Bronchial epithelial cell (primary cell): ENCODE measurements at regions not wholly inside any gene's neighbourhood (a gene's known extent, or its start where the extent isn't known, plus 50 kb on each side); places are given as distances from the start of the nearest gene placed in this dataset.

Source experiments
- DNase-seq: peaks from one replicate; pipeline ENCODE4 v3.0.0-alpha.2; 2010; ENCODE audit warnings: low read depth
- FAIRE-seq: peaks from 2 replicates; lab custom pipeline; 2011; peaks lifted over from hg19 to GRCh38; lab: Jason Lieb, UNC
- H3K27me3 ChIP-seq: 2 replicates; pipeline ENCODE4 v1.5.1; 2011; ENCODE audit warnings: low read length; ENCODE audit not compliant: control insufficient read depth, insufficient read depth
- H3K36me3 ChIP-seq: 2 replicates; pipeline ENCODE4 v1.5.1; 2011; ENCODE audit warnings: low read length; ENCODE audit not compliant: control insufficient read depth, insufficient read depth
- H3K4me3 ChIP-seq: 2 replicates; pipeline ENCODE4 v1.5.1; 2011; ENCODE audit warnings: mild to moderate bottlenecking, low read depth, low read length, control low read depth
- CTCF ChIP-seq: IDR thresholded peaks from 2 replicates; pipeline ENCODE4 v1.5.1; 2011; ENCODE audit warnings: mild to moderate bottlenecking, moderate library complexity, low read length, control low read depth, inconsistent platforms; ENCODE audit not compliant: insufficient read depth, severe bottlenecking

DNA sequence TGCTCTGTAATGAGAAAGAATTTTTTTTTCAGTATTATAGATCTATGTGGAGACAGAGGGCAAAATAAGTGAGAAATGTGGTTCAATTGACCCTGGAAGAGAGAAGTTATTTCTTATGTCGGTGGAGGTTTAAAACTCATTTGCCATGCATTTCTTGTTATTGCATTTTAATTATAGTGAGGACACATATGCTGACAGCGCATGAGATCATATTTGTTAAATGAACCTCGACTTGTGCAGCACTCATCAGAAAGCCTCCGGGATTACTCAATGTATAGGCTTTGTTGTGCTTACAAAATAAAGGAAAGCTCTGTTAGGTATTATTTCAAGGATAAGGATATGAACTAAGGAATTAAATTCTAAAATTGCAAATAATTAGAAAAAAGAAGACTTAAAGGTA lies 915.1 kb upstream of the MAP3K7 start:
- no peak overlapping the region for H3K4me3 ChIP-seq
- FAIRE-seq, result no peak

GRCh38 chr6:91500689-91501303 lies 913.9 kb upstream of the MAP3K7 start:
- no peak for DNase-seq
- no peak overlapping the region for H3K4me3 ChIP-seq
- H3K27me3 ChIP-seq, result no peaks in the 10 kb centered on the region
- no peak for FAIRE-seq
- no peaks in the 10 kb centered on the region for H3K36me3 ChIP-seq
- no peak for TF ChIP-seq CTCF

More for the DNA sequence above, 915.1 kb upstream of the MAP3K7 start:
- no peaks in the 10 kb centered on the region for H3K27me3 ChIP-seq
- no peaks in the 10 kb centered on the region for H3K36me3 ChIP-seq
- no peak for DNase-seq
- no peak for TF ChIP-seq CTCF

DNA sequence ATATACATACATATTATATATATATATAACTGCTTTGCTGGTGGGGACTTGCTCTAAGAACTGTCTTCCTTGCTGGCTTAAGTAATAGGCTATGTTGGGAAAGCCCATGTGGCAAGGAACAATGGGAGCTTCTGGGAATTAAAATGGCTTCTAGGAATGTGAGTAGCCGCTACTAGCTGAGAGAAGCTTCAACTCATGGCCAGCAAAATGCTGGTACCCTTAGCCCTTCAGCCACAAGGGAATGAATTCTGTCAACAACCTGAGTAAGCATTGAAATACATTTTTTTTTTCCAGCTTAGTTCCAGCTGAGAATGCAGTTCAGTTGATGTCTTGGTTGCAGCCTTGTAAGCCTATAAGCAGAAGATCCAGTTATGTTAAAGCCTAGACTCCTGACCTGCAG lies 911.7 kb upstream of the MAP3K7 start:
- TF ChIP-seq CTCF, result no peak
- H3K4me3 ChIP-seq, result no peak overlapping the region
- no peaks in the 10 kb centered on the region for H3K36me3 ChIP-seq
- no peak for FAIRE-seq
- DNase-seq, result no peak
- no peaks in the 10 kb centered on the region for H3K27me3 ChIP-seq

DNA sequence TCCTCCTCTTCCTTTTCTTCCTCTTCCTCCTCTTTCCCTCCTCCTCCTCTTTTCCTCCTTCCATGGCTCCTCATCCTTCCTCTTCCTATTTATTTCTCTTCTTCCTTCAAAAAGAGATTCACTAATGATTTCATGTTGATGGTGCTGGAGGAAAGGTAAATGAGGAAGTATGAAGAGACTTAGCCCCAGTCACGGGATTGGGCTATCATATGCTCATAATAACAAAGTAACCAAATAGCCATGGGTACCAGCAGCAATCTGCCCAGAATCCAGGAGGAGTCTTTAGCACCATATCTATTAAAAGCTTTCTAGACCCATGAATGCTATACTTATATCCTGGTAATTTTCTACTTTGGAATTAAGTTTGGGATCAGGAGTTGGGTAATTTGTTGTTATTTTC lies 910.9 kb upstream of the MAP3K7 start:
- no peak for TF ChIP-seq CTCF
- Histone ChIP-seq H3K4me3 (no peak overlapping the region), H3K27me3 (no peaks in the 10 kb centered on the region), H3K36me3 (no peaks in the 10 kb centered on the region)
- DNase-seq (no peak), FAIRE-seq (no peak)

DNA sequence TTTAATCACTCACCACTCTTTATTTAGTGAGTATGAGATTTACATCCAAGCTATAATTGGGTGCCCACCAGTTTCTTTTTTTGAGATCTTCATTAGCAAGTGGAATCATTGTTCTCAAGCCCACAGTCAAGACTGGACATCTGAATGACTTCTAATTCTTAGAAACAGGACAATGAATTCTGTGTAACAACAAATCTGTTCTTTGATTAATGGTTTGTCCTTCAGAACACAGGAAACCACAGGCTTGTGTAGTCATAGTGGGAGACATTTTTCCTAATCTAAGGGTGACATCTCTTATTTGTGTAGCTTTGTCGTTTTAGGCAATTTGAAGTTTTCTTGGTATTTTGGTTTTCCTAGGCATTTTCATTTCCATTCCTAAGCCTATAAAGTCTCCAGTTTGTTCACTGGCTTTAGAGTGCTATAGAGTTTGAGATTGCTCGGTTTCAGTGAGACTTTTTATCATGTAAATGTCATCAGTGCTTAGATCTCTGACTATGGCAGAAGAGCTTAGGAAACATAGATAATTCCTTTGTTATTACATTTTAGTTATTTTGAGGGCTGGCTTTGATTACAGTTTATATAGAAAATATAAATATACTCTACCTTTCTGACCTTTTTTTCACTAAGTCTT lies 903.9 kb upstream of the MAP3K7 start:
- no peak for FAIRE-seq
- no peaks in the 10 kb centered on the region for H3K27me3 ChIP-seq
- no peaks in the 10 kb centered on the region for H3K36me3 ChIP-seq
- H3K4me3 ChIP-seq, result no peak overlapping the region
- DNase-seq, result no peak
- no peak for TF ChIP-seq CTCF
